GM12865 (cell line): ENCODE measurements at regions not wholly inside any gene's neighbourhood (a gene's known extent, or its start where the extent isn't known, plus 50 kb on each side); places are given as distances from the start of the nearest gene placed in this dataset.
"Not testable (repeated sequence)": the region's sequence is repeated elsewhere in the genome, so short reads cannot be mapped to it uniquely, and the experiment has no call there.

Experiments
- DNase-seq: peaks from one replicate; pipeline ENCODE4 v3.0.0; 2010; ENCODE audit warnings: low read depth
- H3K4me3 ChIP-seq: 2 replicates; pipeline ENCODE4 v1.5.1; 2011; ENCODE audit warnings: mild to moderate bottlenecking, low read depth, low read length, control low read depth
- TF ChIP-seq, protein P1 (sequence below): IDR thresholded peaks from 2 replicates; pipeline ENCODE4 v1.5.1; 2011; ENCODE audit warnings: low read length, control low read depth, low read depth, inconsistent platforms; ENCODE audit not compliant: insufficient read depth; ENCODE audit errors: missing control alignments

DNA sequence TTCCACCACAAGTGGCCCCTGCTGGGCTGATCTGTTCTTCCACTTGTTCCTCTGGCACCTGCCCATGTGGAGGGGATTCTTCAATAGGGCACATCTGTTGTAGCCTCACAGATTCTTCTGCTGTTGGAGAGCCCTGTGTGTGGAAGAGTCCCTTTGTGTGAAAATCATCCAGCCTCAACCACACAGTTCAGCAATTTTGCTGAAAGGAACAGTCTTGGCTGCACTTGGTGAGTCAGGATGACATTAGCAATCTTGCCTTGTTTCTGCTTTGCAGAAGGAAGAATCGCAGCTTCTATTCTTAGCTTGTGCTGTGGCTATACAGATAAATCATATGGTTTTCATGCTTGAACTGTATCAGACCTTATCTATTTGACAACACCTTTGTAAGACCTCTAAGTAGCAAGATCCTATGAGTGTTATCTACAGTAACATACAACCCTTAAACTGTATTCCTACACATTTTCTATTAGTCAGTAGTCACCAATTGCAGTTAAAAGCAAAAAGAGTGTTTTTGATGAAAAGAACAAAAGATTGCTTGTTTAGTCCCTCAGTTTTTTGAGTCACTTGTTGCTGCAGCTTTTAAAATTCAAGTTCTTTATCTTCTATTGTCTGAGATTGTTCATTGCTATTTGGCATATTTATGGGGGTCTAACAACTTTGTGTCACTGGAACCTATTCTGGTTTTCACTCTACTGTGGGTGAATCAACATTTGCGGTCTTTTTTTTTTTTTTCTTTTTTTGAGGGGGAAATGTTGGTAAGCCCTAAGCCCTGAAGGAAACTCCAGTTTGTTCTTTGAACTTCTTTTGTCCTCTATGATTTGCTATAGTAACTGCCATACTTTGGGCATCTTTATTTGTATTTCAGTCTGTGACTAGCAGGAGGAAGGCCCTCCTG lies 231.6 kb downstream of the TFAP2B start:
- no peak overlapping the region for H3K4me3 ChIP-seq
- DNase-seq: no peak
- TF ChIP-seq, protein P1, sequence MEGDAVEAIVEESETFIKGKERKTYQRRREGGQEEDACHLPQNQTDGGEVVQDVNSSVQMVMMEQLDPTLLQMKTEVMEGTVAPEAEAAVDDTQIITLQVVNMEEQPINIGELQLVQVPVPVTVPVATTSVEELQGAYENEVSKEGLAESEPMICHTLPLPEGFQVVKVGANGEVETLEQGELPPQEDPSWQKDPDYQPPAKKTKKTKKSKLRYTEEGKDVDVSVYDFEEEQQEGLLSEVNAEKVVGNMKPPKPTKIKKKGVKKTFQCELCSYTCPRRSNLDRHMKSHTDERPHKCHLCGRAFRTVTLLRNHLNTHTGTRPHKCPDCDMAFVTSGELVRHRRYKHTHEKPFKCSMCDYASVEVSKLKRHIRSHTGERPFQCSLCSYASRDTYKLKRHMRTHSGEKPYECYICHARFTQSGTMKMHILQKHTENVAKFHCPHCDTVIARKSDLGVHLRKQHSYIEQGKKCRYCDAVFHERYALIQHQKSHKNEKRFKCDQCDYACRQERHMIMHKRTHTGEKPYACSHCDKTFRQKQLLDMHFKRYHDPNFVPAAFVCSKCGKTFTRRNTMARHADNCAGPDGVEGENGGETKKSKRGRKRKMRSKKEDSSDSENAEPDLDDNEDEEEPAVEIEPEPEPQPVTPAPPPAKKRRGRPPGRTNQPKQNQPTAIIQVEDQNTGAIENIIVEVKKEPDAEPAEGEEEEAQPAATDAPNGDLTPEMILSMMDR: no peak

DNA sequence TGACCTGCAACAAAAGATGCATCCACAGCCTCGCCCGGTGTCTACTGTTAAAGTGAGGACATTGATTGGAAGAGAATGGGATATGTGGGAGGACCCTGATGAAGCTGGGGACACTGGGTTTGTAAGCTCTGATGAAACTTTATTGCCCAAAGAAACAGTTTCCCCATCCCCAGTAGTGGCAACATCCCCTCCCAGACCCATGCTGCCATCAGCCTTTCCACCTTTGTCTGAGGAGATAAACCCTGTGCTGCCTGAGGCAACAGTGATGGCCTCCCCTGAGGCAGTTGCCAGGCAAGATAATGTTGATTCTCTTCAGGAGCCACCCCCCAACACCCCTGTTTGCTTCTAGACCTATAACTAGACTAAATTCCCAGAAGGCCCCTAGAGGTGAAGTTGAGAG lies 234.0 kb downstream of the TFAP2B start:
- H3K4me3 ChIP-seq, DNase-seq: not testable (repeated sequence)

DNA sequence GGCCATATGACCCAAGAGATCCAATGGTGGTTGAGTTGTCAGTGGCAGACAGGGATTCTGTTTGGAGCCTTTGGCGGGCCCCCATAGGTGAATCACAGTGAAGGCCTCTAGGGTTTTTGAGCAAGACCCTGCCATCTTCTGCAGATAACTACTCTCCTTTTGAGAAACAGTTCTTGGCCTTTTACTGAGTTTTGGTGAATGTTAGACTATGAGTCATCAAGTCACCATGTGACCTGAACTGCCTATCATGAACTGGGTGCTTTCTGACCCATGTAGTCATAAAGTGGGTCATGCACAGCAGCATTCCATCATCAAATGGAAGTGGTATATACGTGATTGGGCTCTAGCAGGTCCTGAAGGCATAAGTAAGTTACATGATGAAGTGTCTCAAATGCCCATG lies 236.6 kb downstream of the TFAP2B start:
- DNase-seq, H3K4me3 ChIP-seq: not testable (repeated sequence)

DNA sequence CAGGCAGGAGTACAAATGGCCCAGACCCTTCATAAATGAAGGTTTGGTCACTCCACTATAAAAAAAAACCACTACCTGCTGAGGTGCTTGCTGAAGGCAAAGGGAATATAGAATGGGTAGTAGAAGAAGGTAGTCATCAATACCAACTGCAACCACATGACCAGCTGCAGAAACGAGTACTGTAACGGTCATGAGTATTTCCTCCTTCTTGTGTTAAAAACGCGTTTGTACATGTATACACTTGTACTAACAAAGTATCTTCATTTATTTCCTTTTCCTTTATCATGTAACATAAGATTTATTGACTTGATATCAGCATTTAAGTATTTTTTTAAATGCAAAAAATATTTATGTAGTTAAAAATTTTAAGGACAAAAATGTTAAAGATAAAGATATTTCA lies 238.6 kb downstream of the TFAP2B start:
- DNase-seq: no peak
- TF ChIP-seq, protein P1: no peak
- no peak overlapping the region for H3K4me3 ChIP-seq

DNA sequence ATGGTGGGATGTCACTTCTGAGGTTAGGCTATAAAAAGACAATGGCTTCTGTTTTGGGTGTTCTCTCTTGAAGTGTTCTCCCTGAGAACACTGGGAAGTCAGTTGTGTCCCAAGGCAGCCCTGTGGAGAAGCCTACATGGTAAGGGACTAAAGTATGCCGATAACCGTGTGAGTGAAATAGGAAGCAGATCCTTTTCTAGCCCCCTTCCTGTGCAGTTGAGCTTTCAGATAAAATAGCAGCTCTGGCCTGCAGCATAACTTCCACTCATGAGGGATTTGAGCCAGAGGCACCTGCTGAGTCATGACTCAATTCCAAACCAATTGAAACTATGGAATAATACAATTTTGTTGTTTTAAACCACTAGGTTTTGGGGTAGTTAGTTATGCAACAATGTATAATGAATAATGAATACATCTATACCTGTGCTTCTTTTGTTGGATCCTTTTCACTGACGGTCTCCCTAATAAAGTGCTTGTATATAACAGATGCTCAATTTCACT lies 241.6 kb downstream of the TFAP2B start:
- DNase-seq: no peak
- TF ChIP-seq, protein P1: no peak
- no peak overlapping the region for H3K4me3 ChIP-seq

DNA sequence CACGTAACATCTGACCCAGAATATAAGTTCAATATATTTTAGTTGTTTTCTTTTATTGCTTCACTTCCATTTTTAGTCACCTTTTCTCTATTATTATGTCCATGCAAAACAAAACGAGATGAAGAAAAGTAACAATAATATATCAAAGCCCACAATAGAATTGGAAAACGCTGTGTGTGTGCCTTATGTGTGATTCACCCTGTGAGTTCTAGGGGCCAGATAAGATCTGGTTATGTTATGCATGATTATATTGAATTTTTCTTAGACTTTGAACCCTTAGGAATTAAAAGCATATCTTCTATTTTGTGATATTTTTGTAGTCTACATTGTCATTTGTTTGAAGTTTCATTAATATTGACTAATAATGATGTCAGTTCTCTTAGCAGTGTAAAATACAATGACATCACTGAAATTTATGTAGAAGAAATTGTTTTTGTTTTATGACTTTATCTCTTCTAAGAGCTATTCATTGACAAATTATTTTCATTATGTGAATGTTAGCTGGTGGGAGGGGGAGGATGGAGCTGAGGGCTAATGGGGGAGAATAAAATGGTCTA lies 243.6 kb downstream of the TFAP2B start:
- TF ChIP-seq, protein P1: no peak
- DNase-seq: no peak
- H3K4me3 ChIP-seq: no peak overlapping the region

DNA sequence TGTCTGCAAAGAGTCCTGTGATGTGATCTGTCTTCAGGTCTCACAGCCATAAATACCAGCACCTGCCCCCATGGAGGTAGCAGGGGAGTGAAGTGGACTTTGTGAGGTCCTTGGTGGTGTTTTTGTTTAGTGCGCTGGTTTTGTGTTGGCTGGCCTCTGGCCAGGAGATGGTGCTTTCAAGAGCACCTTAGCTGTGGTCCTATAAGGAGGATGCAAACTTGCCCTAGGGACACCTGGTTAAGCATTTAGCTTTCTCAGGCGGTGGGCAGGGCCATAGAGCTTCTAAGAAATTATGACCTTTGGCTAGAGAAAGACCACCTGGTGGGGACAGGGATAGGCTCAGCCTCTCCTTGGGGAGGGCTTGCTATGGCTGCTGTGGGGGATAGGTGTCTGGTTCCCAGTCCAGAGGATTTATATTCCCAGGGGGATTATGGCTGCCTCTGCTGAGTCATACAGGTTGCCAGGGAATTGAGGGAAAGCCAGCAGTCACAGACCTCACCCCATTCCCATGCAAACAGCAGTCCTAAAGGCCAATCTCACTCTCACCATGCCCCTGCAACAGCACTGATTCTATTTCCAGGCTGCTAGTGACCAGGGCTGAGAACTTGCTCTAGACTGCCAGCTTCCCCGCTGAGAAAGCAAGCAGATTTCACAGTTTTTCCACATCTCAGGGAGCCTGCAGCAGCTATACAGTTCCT lies 259.3 kb downstream of the TFAP2B start:
- no peak overlapping the region for H3K4me3 ChIP-seq
- TF ChIP-seq, protein P1: no peak
- no peak for DNase-seq

DNA sequence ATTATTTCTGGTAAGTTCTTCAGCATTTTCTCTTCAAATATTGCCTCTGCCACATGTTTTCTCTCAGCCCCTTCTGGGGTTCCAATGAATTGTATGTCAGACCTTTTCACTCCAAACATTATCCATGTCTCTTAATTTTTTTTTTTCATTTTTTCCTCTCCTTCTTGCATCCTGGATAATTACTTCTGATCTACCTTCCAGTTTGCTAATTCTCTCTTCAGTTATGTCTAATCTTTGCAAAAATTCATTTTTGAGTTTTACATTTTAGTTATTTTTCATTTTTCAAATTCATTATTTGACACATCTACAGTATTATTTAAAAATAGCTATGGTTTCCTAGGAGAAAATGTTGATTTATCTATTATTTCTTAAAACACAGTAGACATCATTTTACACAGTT lies 271.7 kb downstream of the TFAP2B start:
- TF ChIP-seq, protein P1: no peak
- no peak for DNase-seq

More for the DNA sequence above, 271.7 kb downstream of the TFAP2B start:
- no peak overlapping the region for H3K4me3 ChIP-seq
